Spleen (tissue), 11 donors: ENCODE measurements at regions not wholly inside any gene's neighbourhood (a gene's known extent, or its start where the extent isn't known, plus 50 kb on each side); places are given as distances from the start of the nearest gene placed in this dataset.
"Not testable (repeated sequence)": the region's sequence is repeated elsewhere in the genome, so short reads cannot be mapped to it uniquely, and the experiment has no call there.

Experiments
- DNase-seq: peaks from one replicate; pipeline ENCODE4 v3.0.0-alpha.2; 2020
- H3K27ac ChIP-seq, 8 donors: fragments of 200-600 bp; sonication (generic) in 7 of 8; 1 replicate in 4 of 8; 2 replicates in 4 of 8; pipeline versions ENCODE4 v1.5.0 to v1.8.0; 2016 to 2021; ENCODE audit warnings: inconsistent platforms in 4 of 8, mild to moderate bottlenecking in 4 of 8, moderate library complexity in 1 of 8
- H3K27me3 ChIP-seq, 7 donors: fragments of 200-600 bp; sonication (generic) in 6 of 7; replicated peaks in 1 of 7; 1 replicate in 4 of 7; 2 replicates in 3 of 7; pipeline versions ENCODE4 v1.5.0 to v1.8.0; 2016 to 2021; ENCODE audit warnings: inconsistent platforms in 3 of 7, mild to moderate bottlenecking in 1 of 7
- H3K36me3 ChIP-seq, 6 donors: fragments of 200-600 bp; sonication (generic) in 5 of 6; 1 replicate in 4 of 6; 2 replicates in 2 of 6; pipeline versions ENCODE4 v1.5.0 to v1.8.0; 2016 to 2021; ENCODE audit warnings: inconsistent platforms in 2 of 6
- H3K4me1 ChIP-seq, 6 donors: fragments of 200-600 bp; sonication (generic) in 5 of 6; 1 replicate in 3 of 6; 2 replicates in 3 of 6; pipeline versions ENCODE4 v1.5.0 to v1.8.0; 2016 to 2021; ENCODE audit warnings: inconsistent platforms in 3 of 6
- H3K4me3 ChIP-seq, 8 donors: fragments of 200-600 bp; sonication (generic) in 7 of 8; 1 replicate in 4 of 8; 2 replicates in 4 of 8; pipeline versions ENCODE4 v1.5.0 to v1.8.0; 2016 to 2021; ENCODE audit warnings: inconsistent platforms in 4 of 8, mild to moderate bottlenecking in 4 of 8, moderate library complexity in 2 of 8
- H3K9me3 ChIP-seq, 8 donors: fragments of 200-600 bp; sonication (generic) in 7 of 8; 1 replicate in 4 of 8; 2 replicates in 4 of 8; pipeline versions ENCODE4 v1.5.0 to v1.8.0; 2016 to 2021; ENCODE audit warnings: inconsistent platforms in 4 of 8
- POLR2A ChIP-seq, 3 donors: fragments of 450-650 bp; IDR thresholded peaks; one replicate each; pipeline ENCODE4 v1.5.1; 2017; ENCODE audit warnings: antibody characterized with exemption in 3 of 3, mild to moderate bottlenecking in 1 of 3
- POLR2AphosphoS5 ChIP-seq, 3 donors: sonication (generic); formaldehyde crosslinking; IDR thresholded peaks; one replicate each; pipeline ENCODE4 v1.5.1; 2017; ENCODE audit warnings: antibody characterized with exemption in 3 of 3
- WGBS, 5 donors: extraction: QIAGEN DNeasy Blood & Tissue Kit in 3 of 5; methylation state at CpG; one replicate each; pipeline versions ENCODE4 v1.1.5 to v1.1.7; 2013 to 2018; 5-methylcytosine and 5-hydroxymethylcytosine counted together
- intact Hi-C: fragments of 100-400 bp; cut with DNase I; formaldehyde crosslinking; loops from one replicate; pipeline ENCODE4 v1.15.0; 2023; ENCODE audit warnings: low total_unique reads
- TF ChIP-seq, protein P1 (sequence below), 11 experiments: fragments of 200-600 bp in 7 of 11; fragments of 450-650 bp in 4 of 11; sonication (generic) in 4 of 11; IDR thresholded peaks in 8 of 11; conservative IDR thresholded peaks in 3 of 11; 1 replicate in 7 of 11; 2 replicates in 4 of 11; pipeline versions ENCODE4 v1.4.0 to v1.8.0; 2016 to 2021; ENCODE audit warnings: antibody characterized with exemption in 11 of 11, inconsistent platforms in 4 of 11, mild to moderate bottlenecking in 1 of 11
- donor health status: healthy with polysubstance abuse.
- donor health status: DM: no; HTN: no; CAD: no; lungs with moderate emphysema.
- donor health status: DM: no; HTN: no; CAD: no.
- donor health status: Bipolar disorder and iron deficiency.
- donor health status: healthy.
- donor health status: DM: no; HTN: no; CAD: no.
- donor health status: DM: yes; HTN: yes; CAD: no.

DNA sequence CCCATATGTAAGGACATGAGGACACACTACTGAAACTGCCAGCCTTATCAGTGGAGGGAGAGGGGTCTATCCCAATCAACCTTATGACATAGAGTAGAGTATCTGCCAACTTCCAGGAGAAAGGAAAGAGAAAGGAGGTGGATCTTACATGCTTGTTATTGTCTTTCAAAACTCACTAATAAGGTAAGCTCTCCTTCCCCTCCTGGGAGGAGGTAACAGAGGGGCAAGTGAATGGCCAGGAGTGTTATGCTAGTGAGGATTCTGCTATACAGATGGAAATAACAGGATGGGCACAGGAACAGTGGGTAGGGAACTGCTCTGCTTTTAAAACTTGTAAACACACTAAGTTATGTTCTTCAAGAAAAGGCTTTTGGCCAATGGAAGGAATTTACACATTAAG, 1020.1 kb downstream of the TDRD15 start:
- H3K27me3 ChIP-seq: no peaks in the 10 kb centered on the region
- no peak for DNase-seq
- TF ChIP-seq POLR2A (IDR thresholded peaks at IDR 0.05): no peak
- TF ChIP-seq, protein P1, sequence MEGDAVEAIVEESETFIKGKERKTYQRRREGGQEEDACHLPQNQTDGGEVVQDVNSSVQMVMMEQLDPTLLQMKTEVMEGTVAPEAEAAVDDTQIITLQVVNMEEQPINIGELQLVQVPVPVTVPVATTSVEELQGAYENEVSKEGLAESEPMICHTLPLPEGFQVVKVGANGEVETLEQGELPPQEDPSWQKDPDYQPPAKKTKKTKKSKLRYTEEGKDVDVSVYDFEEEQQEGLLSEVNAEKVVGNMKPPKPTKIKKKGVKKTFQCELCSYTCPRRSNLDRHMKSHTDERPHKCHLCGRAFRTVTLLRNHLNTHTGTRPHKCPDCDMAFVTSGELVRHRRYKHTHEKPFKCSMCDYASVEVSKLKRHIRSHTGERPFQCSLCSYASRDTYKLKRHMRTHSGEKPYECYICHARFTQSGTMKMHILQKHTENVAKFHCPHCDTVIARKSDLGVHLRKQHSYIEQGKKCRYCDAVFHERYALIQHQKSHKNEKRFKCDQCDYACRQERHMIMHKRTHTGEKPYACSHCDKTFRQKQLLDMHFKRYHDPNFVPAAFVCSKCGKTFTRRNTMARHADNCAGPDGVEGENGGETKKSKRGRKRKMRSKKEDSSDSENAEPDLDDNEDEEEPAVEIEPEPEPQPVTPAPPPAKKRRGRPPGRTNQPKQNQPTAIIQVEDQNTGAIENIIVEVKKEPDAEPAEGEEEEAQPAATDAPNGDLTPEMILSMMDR (IDR thresholded peaks at IDR 0.05 in 8 of 11, conservative IDR thresholded peaks at IDR 0.05 in 3 of 11): no peak
- no peak for TF ChIP-seq POLR2AphosphoS5 (IDR thresholded peaks at IDR 0.05)
- no peak overlapping the region for H3K4me3 ChIP-seq
- no peaks in the 10 kb centered on the region for H3K36me3 ChIP-seq
- H3K9me3 ChIP-seq: peaks cover 0 to 32% (median 15%) of the 10 kb centered on the region in 8 donors
- intact Hi-C loops: no loop called here
- no peak overlapping the region for H3K27ac ChIP-seq
- H3K4me1 ChIP-seq: no peaks in the 10 kb centered on the region

GRCh38 chr2:22153931-22154613, 1030.3 kb downstream of the TDRD15 start:
- H3K27me3 ChIP-seq: no peaks in the 10 kb centered on the region
- H3K4me1 ChIP-seq: no peaks in the 10 kb centered on the region
- no peak overlapping the region for H3K4me3 ChIP-seq
- peaks cover 0 to 42% (median 17%) of the 10 kb centered on the region in 8 donors for H3K9me3 ChIP-seq
- no peak overlapping the region for H3K27ac ChIP-seq
- intact Hi-C loops: no loop called here
- no peak for DNase-seq
- no peaks in the 10 kb centered on the region for H3K36me3 ChIP-seq
- TF ChIP-seq, protein P1 (IDR thresholded peaks at IDR 0.05 in 8 of 11, conservative IDR thresholded peaks at IDR 0.05 in 3 of 11): no peak
- 37 to 44% (median 41%) methylated on average over 2 of the region's 2 CpGs for WGBS, 5 donors

- 70 to 96% (median 83%) methylated on average over 6 of the region's 6 CpGs for WGBS, 5 donors
- H3K4me3 ChIP-seq, H3K36me3 ChIP-seq, H3K4me1 ChIP-seq, DNase-seq, intact Hi-C loops, H3K27ac ChIP-seq, H3K27me3 ChIP-seq: not testable (repeated sequence)
- H3K9me3 ChIP-seq: peaks cover 0 to 22% (median under 1%) of the 10 kb centered on the region in 8 donors
Measured at GRCh38 chr2:22156661-22157060, 1032.9 kb downstream of the TDRD15 start.

DNA sequence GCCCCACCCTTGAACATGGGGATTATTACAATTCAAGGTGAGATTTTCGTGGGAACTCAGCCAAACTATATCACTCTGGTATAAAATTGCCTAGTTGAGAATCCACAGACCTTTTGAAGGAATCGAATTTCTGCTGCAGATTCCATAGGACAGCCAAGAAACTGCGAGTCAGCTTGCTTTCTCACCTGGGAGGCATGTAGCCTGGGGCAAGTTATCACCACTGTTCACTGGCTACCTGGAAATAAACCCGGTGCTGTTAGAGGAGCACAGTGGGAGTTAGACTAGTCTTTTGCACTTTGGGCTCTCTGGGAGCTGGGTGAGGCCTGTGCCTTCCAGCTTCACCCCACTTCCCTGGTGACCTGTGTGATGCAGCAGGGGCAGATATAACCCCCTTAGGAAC, 1043.5 kb downstream of the TDRD15 start:
- no peak for TF ChIP-seq POLR2AphosphoS5 (IDR thresholded peaks at IDR 0.05)
- TF ChIP-seq, protein P1 (IDR thresholded peaks at IDR 0.05 in 8 of 11, conservative IDR thresholded peaks at IDR 0.05 in 3 of 11): no peak
- TF ChIP-seq POLR2A (IDR thresholded peaks at IDR 0.05): no peak
- no peak for DNase-seq
- WGBS, 5 donors: 61 to 81% (median 75%) methylated on average over 3 to 4 of the region's 4 CpGs
- Histone ChIP-seq H3K36me3 (no peaks in the 10 kb centered on the region), H3K27ac (no peak overlapping the region), H3K27me3 (no peaks in the 10 kb centered on the region), H3K4me3 (no peak overlapping the region), H3K9me3 (peaks cover 0 to 56% (median 30%) of the 10 kb centered on the region in 8 donors), H3K4me1 (no peaks in the 10 kb centered on the region)
- intact Hi-C loops: no loop called here

DNA sequence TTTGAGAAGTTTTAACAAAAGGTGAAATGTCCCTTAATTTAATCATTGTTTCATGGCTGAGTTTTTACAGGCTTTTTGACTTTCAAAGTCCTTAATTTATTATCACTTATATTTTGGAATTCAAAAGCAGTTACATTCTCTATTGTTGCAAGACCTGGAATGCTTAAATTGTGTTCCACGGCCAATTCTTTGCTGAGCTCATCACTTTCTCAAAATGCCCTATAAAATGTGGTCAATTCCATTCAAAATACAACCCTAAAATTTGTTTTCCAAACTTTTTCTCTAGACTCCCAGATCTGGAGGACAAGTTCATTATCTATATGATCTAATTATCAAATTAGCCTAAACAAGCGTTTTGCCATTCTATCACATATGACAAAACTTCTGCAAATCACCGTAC, 1051.2 kb downstream of the TDRD15 start:
- H3K27ac ChIP-seq: no peak overlapping the region
- TF ChIP-seq, protein P1 (IDR thresholded peaks at IDR 0.05 in 8 of 11, conservative IDR thresholded peaks at IDR 0.05 in 3 of 11): no peak
- no peak for TF ChIP-seq POLR2AphosphoS5 (IDR thresholded peaks at IDR 0.05)
- TF ChIP-seq POLR2A (IDR thresholded peaks at IDR 0.05): no peak
- H3K4me1 ChIP-seq: no peaks in the 10 kb centered on the region
- no peaks in the 10 kb centered on the region for H3K36me3 ChIP-seq
- WGBS, 5 donors: 83 to 95% (median 88%) methylated on average over 3 of the region's 3 CpGs
- H3K27me3 ChIP-seq: no peaks in the 10 kb centered on the region
- peaks cover 0 to 50% (median 6%) of the 10 kb centered on the region in 8 donors for H3K9me3 ChIP-seq
- no peak overlapping the region for H3K4me3 ChIP-seq
- intact Hi-C loops: no loop called here
- no peak for DNase-seq
